HL-60 (cell line): ENCODE measurements at regions not wholly inside any gene's neighbourhood (a gene's known extent, or its start where the extent isn't known, plus 50 kb on each side); places are given as distances from the start of the nearest gene placed in this dataset.
"Not testable (repeated sequence)": the region's sequence is repeated elsewhere in the genome, so short reads cannot be mapped to it uniquely, and the experiment has no call there.

Experiments used
- POLR2AphosphoS5 ChIP-seq: IDR thresholded peaks from 2 replicates; pipeline ENCODE4 v1.6.1; 2012; ENCODE audit warnings: low read depth
- TF ChIP-seq, protein P1 (sequence below): IDR thresholded peaks from 2 replicates; pipeline ENCODE4 v1.6.1; 2012; ENCODE audit warnings: low read depth; ENCODE audit not compliant: insufficient replicate concordance
- TF ChIP-seq, protein P2 (sequence below): IDR thresholded peaks from one replicate; pipeline ENCODE4 v1.5.1; 2011; ENCODE audit warnings: low read length, control low read depth, inconsistent platforms; ENCODE audit not compliant: insufficient read depth

DNA sequence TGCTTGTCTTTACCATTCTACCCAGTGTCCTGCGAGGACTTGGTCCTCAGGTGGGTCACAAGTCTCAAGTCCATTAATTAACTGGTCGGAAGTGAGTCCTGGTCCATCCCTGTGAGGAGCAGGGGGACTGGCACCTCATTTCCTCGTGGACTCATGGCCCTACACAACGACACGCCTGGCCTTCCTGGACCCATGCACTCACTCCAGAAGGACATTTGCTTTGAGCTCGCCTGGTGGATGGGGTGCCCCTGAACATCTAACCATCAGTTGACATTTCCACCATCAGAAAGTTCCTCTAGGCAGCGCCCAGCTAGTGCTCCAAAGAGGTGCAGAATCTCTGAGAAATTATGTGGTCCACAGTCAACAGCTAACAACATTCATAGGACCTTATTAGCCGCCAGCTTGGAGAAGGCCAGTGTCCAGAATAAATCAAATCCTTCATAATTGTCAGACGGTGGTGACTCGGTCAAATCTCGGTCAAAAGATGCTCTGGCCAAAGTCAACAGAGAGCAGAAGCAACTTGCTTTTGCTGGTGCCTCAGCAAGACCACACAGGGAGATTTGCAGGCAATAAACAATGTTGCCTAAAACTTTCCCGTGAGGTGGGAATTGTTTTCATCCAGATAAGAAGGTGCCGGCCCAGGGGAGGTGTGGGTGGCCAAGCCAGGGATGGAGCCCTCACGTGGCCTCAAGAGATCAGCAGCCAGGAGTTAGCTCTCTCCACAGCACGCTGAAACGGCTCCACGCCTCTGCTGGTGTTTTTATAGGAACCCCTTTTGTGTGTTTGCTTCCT, 119.9 kb upstream of the FAM20C start:
- TF ChIP-seq, protein P1, sequence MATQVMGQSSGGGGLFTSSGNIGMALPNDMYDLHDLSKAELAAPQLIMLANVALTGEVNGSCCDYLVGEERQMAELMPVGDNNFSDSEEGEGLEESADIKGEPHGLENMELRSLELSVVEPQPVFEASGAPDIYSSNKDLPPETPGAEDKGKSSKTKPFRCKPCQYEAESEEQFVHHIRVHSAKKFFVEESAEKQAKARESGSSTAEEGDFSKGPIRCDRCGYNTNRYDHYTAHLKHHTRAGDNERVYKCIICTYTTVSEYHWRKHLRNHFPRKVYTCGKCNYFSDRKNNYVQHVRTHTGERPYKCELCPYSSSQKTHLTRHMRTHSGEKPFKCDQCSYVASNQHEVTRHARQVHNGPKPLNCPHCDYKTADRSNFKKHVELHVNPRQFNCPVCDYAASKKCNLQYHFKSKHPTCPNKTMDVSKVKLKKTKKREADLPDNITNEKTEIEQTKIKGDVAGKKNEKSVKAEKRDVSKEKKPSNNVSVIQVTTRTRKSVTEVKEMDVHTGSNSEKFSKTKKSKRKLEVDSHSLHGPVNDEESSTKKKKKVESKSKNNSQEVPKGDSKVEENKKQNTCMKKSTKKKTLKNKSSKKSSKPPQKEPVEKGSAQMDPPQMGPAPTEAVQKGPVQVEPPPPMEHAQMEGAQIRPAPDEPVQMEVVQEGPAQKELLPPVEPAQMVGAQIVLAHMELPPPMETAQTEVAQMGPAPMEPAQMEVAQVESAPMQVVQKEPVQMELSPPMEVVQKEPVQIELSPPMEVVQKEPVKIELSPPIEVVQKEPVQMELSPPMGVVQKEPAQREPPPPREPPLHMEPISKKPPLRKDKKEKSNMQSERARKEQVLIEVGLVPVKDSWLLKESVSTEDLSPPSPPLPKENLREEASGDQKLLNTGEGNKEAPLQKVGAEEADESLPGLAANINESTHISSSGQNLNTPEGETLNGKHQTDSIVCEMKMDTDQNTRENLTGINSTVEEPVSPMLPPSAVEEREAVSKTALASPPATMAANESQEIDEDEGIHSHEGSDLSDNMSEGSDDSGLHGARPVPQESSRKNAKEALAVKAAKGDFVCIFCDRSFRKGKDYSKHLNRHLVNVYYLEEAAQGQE: not testable (repeated sequence)
- TF ChIP-seq, protein P2, sequence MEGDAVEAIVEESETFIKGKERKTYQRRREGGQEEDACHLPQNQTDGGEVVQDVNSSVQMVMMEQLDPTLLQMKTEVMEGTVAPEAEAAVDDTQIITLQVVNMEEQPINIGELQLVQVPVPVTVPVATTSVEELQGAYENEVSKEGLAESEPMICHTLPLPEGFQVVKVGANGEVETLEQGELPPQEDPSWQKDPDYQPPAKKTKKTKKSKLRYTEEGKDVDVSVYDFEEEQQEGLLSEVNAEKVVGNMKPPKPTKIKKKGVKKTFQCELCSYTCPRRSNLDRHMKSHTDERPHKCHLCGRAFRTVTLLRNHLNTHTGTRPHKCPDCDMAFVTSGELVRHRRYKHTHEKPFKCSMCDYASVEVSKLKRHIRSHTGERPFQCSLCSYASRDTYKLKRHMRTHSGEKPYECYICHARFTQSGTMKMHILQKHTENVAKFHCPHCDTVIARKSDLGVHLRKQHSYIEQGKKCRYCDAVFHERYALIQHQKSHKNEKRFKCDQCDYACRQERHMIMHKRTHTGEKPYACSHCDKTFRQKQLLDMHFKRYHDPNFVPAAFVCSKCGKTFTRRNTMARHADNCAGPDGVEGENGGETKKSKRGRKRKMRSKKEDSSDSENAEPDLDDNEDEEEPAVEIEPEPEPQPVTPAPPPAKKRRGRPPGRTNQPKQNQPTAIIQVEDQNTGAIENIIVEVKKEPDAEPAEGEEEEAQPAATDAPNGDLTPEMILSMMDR: not testable (repeated sequence)
- TF ChIP-seq POLR2AphosphoS5: not testable (repeated sequence)
